COLO829 (cell line): ENCODE measurements at regions not wholly inside any gene's neighbourhood (a gene's known extent, or its start where the extent isn't known, plus 50 kb on each side); places are given as distances from the start of the nearest gene placed in this dataset.

Experiments
- DNase-seq: peaks from one replicate; pipeline ENCODE4 v3.0.0; 2012; ENCODE audit warnings: low spot score

DNA sequence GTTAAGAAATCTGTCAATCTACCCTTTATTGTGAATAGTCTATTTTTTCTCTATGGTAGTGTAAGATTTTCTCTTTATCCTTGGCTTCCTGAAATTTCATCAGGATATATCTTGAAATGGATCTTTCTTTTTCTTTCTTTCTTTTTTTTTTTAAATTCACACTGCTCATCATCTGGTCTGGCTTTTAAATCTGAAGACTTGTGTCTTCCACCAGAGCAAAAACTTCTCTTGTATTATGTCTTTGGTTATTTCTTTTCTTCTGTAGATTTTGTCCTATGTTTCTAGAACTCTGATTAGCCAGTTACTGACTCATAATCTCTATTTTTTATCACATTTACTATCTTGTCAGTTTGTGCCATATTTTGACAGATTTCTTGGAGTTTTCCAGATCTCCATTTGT lies 133.8 kb upstream of the LMO4 start:
- DNase-seq: no peak

DNA sequence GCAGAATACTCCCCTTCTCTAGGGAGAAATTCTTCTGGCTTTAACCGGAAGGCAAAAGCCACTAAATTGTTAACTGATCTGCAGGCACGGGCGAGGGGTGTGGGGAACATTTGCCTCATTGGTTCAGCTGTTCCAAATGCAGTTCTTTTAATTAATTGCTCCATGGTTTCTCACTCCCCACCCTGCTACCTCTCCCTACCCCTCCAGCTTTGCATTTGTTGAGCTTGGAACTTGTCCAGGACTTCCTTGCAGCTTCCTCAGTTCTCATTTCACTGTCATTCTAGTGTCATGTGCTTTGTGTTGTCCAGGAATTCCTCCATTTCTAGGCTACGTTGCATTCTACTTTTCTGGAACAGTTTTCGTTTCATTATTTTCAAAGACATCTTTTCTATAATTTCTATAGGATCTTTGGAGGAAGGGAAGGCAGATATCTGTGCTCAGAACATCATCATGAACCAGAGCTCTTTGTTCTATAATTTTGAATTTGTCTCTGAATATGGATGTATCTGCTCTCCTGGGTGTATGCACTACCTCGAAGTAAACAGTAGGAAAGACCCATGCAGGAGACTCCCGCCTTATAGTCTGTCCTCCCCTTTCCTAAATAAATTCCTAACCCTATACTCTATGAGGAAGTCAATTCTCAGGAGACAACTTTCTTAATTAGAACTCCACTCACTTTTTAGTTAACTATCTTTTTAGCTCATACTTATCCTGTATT lies 132.4 kb upstream of the LMO4 start:
- DNase-seq: no peak

DNA sequence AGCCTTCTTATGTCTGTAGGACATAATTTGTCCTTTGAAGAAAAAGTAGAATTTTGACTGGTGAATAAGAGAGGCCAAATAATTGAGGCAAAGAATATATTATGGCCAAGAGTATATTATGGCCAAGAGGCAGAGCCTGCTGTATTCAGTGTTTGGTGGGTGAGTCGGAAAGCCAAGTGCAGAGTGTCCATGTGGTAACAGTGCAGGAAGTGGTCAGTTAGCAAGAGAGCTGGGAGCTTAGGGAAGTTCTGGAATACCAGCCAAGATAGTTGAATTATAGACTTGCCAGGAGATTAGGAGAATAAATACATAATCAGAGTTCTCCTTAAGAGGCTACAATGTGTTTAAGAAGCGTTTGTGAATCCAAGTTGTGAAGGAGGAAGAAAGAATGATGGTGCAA lies 131.5 kb upstream of the LMO4 start:
- DNase-seq: no peak

DNA sequence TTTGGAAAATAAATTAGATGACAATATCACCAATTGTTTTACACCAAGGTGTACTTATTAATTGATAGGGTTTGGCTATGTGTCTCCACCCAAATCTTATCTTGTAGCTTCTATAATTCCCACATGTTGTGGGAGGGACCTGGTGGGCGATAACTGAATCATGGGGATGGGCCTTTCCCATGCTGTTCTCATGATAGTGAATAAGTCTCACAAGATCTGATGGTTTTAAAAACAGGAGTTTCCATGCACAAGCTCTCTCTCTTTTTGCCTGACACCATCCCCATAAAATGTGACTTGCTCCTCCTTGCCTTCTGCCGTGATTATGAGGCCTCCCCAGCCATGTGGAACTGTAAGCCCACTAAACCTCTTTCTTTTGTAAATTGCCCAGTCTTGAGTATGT lies 131.0 kb upstream of the LMO4 start:
- DNase-seq: no peak

DNA sequence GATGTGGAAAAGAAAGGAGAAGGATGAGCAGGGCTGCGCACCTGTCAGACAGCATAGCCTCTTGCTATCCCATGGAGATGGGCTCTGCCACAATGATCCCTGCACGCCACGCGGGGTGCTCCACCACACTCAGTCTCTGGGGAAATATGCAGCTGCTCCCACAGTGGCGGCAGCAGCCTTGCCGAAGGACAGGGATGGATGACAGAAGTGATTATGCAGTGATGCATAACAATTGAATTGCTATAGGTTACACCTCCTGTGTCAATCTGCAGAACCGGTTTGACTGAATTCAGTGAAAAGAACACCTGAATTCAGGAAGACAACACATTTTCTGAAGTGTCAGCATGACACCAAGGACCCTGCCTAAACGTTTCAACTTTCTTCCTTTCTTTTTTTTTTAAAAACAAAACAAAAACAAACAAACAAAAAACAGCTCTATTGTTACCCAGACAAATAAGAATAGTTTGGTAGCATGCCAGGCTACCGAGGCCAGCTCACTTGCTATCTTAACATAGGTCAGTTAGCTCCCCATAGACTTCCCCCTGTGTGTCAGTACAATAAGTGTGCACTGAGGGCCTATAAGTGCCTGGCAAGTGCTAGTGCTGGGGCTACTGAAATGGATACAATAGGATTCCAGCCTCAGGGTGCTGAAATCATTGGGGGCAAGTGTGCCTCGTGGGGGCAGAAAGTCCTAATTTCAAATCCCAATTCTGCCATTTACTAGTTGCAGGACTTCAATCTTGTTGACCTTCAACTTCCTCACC lies 127.6 kb upstream of the LMO4 start:
- no peak for DNase-seq

DNA sequence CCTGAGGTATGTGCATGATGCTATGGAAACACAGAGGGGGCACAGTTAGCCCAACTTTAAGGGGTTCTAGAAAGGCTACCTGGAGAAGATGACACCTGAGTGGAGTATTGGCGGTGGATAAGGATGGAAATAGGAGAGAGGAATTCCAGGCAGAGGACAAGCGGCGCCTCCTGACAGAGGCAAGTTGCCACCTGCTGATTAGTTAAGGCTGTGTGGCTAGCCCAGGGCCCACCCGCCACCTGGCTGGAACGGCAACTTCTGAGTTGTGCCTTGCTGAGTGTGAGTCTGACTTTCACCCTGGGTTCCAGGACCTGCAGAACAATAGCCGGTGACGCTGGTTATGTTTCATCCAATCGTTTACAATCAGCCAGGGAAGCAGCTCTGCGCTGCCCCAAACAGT lies 126.9 kb upstream of the LMO4 start:
- DNase-seq: no peak

DNA sequence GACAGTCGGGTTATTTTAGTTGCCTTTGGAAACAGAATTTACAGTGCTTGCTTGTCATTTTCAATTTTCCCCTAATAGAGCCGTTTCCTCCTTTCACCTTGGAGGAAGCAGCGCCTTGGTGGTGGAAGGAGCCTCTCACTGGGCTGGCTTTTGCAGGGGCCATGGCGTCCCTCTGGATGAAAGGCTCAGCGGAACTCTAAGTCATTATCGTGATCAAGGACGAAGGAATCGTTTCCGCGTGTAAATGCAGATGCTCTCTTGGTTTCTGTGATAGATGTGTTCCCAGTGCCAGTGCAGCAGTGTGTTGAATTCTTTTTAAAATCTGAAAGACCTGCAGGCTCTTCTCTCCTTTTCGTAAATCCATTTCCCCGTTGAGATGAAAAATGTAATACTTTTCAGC lies 126.2 kb upstream of the LMO4 start:
- no peak for DNase-seq

DNA sequence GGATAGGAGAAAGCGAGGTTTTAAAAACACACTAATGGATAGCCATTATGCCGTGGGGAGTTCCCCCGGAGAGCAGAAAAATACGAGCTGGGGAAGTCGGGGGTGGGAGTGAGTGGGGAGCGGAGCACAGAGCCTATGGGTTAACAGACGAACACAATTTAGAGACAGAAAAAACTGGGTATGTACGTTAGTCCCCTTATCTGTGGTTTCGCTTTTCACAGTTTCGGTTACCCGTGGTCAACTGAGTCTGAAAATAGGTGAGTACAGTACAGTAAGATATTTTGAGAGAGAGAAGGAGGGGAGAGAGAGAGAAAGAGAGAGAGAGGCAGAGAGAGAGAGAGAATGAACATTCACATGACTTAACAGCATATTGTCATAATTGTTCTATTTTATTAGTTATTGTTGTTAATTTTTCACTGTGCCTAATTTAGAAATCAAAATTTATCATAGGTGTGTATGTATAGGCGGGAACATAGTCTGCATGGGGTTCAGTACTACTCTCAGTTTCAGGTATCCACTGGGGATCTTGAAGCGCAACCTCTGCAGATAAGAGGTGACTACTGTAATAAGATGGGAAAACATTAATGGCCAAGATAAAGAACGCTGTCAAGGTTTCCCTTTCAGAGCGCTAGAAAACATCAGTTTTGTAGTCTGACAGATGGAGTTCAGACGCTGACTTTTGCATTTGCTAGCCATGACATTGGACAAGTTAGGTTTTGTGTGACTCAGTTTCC lies 125.6 kb upstream of the LMO4 start:
- no peak for DNase-seq

DNA sequence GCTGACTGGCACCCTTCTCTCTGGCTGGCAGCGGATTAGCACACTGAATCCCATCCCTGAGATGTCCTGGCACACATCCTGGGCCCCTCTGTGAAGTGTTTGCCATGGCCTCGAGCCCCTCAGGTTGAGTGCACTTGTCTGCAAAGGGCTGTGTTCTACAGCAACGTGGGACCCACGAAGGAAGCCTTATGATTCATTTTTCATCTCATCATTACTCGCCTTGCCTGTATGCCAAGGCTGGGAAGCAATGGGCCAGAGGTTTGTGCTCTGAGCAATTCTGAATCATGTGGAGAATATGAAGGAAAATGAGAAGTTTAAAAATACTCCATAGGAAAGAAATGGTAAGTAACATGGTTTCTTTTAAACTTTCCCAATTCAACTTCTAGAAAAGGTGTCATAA lies 124.8 kb upstream of the LMO4 start:
- no peak for DNase-seq

DNA sequence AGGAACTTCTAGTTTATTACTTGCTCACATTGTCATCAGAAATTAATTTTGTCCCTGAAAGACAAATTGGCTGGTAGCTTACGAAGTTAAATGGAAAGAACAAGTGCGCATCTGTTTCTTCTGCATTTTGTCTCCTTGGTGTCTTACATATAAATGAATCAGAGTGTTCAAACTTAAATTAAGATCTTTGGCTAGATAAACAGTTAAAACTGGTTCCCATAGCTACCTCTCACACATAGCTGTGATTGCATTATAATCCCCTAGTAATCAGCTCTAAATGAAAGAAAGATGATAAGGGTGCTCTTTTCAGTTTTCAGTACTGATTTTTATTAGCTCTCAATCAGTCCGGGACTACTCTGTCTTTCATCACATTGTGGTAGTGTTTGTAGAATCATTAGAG lies 124.2 kb upstream of the LMO4 start:
- no peak for DNase-seq

DNA sequence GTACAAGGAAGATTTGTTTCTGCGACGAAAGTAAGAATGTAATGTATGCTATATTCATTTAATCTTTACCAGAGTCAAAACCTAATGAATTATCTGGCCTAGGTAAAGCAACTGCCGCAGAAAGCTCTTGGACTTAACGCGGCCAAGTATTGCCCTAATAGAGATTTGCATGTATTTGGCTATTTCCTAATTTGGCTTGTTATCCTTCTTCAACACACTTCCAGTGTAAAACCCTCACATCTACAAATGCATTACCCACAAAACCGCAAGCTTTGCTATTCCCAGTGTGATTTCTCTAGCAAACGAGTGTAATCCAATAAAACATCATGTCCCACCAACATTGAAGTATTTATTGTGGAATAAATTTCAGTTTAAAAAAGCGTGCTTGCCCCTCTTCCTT lies 123.8 kb upstream of the LMO4 start:
- DNase-seq: no peak

DNA sequence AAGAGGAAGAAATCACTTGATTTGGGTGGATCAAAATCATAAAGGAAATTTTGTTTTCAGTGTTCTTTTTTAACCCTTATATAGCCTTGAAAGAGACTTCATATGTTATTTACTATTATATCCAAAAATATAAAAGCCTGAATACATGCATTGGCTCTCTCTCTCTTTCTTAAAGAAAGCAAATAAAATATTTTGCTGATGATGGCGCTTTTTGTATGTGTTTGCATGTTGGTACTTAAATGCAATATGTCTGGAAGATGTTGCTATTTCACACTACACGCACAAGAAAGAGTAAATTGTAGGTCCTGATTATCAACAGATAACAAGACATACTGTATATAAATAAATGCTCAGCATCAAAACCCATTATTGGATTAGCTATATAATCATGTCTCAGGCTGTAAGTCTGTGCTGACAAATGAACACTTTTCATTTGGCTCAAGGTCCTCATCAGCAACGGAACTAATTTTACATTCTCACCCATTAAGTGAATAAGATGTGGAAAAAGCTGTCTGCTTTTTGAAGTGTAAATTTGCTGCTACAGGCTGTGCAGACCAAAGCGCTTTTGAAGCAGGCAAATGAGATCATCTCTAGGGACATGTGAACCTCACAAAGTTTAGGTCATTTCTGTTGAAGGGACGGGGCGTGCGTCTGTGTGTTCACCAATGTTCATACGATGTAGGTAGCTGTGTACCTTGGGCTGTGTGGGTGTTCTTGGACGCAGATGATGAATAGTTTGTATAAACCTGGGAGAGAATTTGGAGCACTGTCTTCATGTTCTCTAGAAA lies 122.4 kb upstream of the LMO4 start:
- DNase-seq: no peak

DNA sequence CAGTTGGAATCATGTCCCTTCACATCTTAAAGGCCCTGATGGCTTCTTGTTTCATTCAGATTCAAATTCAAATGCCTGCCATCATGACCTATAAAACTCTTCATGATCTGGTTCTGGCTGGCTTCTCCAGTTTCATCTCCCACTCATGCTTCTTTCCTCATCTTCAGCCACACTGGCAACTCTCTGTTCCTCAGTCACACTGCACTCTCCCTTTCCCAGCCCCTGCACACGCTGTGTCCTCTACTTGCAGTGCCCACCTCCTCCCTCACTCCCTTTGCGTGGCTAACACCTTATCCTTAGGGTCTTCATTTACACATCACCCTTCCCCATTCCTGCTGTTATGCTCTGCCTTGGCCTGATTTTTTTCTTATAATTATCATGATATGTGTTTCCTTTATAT lies 120.6 kb upstream of the LMO4 start:
- DNase-seq: no peak

DNA sequence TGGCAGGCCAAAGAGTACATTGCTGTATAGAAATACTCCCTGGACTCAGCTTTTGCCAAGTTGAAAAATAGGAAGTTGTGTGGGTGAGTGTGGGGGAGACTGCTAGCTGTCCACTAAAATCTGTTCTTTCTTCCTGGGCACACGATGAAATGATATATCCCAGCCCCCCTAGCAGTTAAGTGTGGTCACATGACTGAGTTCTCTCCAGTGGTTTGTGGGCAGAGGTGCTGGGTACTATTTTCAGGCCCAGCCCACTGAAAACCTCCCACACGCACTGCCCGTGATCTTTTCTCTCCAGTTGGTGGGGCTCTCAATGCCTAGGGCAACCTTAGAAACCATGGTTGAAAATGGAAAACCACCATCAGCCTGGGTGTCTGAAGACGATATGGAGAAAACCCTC lies 119.7 kb upstream of the LMO4 start:
- no peak for DNase-seq

DNA sequence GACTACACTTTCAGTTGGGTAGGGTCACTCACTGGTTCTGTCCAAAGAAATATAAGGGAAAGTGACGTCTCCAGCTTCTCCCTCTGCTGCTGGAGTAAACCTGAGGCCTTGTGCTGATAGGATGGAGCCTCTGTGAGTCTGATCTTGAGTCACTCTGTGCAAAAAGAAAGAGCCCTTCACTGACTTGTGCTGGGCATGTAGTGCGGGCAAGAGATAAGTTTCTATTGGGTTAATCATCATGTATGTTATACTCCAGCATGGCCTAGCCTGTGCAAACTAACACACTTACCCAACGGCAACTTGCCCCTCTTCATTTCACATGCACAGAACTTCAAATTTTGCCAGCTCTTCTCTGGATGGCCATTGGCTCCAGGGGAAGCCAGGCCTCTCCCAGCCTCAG lies 118.5 kb upstream of the LMO4 start:
- DNase-seq: no peak

DNA sequence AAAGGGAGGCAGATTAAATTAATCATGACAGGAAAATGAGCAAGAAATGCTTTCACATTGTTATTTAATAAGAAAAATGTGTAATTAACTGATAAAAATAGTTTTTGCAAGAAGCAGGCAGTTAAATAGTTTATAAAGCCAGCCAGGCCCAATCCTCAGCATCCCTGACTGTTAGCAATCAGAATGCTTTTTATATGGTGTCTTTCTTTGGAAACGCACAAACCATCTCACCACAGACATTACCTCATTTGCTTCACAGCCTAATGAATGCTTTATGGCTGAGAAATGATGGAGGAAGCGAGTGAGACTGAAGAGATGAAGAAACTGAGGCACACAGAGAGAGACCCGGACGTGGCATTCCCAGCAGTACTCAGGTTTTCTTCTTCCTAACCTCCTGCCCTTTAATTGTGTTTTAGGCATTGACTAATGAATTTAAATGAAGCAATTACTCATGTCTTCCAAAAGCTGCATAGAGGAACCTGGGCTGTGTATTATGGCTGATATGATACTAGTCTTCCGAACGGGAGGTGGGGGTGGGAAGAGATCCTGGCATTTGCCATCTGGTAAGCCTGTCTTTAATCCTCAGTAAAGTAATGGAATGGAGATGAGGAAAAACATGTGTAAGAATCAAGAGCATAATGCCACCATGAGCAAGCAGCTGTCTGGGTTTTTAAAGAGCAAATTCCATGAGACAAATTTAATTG lies 116.1 kb upstream of the LMO4 start:
- no peak for DNase-seq

DNA sequence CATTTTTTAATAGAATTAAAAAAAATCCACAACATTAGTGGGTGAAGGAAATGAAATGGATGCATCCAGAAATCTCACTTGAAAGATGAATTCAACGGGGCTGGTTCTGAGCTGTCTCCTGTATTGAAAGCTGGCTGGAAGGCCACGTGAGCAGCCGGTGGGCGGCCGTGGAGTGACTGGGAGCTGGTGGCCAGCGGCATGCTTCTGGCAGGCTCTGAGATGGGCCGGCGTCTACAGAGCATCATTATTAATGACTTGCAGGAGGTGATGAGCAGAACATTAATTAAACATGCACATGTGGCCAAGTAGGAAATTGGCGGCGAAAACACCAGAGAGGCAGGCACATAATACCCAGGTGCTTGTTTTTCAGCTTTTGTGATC lies 115.6 kb upstream of the LMO4 start:
- DNase-seq: no peak

DNA sequence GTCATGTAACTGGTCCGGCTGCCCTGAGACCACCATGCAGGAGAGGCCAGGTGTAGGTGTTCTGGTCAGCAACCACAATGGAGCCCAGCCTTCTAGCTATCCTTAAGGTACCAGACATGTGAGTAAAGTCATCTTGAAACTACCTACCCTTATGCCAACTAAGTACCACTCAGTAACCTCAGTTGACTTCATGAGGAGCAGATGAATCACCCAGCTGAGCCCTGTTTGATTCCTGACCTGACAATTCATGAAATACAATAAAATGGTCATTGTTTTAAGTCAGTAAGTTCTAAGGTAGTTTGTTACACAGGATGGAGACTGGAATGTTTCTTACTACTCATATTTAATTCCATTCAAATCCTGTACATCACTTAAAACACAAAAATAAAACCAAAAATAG lies 113.1 kb upstream of the LMO4 start:
- DNase-seq: no peak

DNA sequence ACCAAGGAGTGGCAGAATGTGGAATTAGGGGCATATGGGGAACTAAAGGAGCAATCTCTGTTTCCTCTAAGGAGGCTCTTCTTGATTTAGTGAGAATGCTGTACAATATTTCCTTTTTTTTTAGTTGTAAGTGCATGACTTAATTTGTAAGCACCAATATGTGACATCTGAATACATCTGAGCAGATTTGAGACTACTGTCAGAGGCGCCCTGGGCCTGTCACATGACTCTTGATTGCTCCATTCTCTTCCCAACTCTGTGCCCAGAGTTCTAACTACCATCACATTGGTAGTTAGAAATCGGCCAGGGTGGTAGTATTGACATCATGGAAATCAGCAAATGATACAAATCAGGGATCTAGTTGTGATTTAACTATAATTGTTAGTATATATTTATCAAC lies 110.1 kb upstream of the LMO4 start:
- DNase-seq: no peak

DNA sequence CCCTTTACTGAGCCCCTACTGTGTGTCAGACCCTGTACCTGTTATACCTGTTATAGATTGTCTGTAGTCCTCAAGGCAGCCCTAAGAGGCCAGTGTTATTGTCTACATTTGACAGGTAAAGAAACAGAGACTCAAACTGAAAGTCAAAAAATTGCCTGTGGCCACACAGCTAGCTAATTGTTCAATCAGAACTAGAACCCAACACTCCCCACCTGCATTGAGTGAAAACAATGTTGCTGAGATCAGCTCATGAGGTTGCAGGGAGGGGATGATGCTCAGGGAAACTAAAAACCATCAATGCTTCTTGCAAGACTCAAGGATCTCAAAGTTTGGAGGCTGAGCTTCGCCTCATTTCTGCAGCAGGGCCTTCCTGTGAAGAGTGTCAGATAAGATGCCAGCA lies 109.5 kb upstream of the LMO4 start:
- no peak for DNase-seq

DNA sequence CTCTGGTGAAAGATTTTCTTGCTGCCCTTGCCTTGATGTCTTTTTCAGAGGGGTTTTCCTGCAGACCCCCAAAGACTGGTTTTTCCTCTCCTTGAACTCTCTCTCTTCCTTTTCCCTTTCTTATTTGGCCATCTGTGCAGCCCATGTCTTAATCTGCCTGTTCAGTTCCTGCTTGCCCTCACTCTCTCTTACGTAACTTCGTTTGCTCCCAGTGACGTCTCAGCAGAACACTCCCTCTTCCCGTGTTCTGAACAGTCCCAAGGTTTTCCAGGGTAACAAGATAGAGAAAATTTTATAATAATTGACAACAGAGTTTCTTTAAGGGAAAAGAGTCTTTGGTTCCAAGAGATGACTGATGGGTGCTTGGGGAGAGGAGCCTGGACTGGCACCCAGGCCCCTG lies 109.1 kb upstream of the LMO4 start:
- DNase-seq: no peak

DNA sequence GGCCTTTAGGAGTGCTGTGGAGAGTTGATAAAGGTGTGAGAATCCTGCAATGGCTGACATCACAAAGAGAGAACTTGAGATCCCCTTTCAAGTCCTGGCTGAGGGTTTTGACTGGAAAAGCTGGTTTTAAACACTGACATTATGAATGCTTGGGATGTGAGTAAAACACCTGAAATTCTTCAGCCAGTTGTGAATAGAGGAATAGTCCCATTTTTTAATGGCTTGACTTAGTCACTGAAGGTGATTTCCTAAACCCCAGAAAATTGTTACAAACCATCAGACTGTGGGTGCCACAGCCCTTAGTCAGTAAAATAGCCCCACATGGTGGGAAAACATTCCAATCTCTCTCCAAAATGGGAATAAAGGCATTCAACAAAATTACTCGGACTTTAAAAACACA lies 107.7 kb upstream of the LMO4 start:
- no peak for DNase-seq
